ENCODE measurements at regions not wholly inside any gene's neighbourhood (a gene's known extent, or its start where the extent isn't known, plus 50 kb on each side); places are given as distances from the start of the nearest gene placed in this dataset.
"Not testable (repeated sequence)": the region's sequence is repeated elsewhere in the genome, so short reads cannot be mapped to it uniquely, and the experiment has no call there.

GRCh38 chr2:13604951-13605661, 888.4 kb downstream of the TRIB2 start:
- no peak for DNase-seq (ENCODE audit: low spot score)

- no peak for DNase-seq (ENCODE audit: low spot score)
Observed at GRCh38 chr2:13607139-13607538, 890.4 kb downstream of the TRIB2 start.

GRCh38 chr2:13611939-13612338, 895.2 kb downstream of the TRIB2 start:
- DNase-seq (ENCODE audit: low spot score): no peak

DNA sequence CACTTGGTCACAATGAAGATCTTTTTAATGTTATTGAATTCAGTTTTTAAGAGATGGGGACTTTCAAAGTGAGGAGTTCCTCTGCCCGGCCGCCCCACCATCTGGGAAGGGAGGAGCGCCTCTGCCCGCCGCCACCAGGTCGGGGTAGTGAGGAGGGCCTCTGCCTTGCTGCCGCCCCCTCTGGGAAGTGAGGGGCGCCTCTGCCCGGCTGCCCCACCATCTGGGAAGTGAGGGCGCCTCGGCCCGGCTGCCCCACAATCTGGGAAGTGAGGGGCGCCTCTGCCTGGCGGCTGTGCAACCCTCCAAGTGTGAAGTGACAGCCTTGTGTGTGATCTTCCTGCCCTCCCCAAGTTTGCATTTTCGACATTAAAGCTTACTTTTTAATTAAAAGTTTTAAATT, 899.3 kb downstream of the TRIB2 start:
- no peak for DNase-seq (ENCODE audit: low spot score)

- no peak for DNase-seq (ENCODE audit: low spot score)
Observed at GRCh38 chr2:13616616-13617015, 899.9 kb downstream of the TRIB2 start.

GRCh38 chr2:13628122-13628521, 911.4 kb downstream of the TRIB2 start:
- DNase-seq (ENCODE audit: low spot score): no peak

- no peak for DNase-seq (ENCODE audit: low spot score)
Observed at GRCh38 chr2:13638181-13638580, 921.4 kb downstream of the TRIB2 start.

DNA sequence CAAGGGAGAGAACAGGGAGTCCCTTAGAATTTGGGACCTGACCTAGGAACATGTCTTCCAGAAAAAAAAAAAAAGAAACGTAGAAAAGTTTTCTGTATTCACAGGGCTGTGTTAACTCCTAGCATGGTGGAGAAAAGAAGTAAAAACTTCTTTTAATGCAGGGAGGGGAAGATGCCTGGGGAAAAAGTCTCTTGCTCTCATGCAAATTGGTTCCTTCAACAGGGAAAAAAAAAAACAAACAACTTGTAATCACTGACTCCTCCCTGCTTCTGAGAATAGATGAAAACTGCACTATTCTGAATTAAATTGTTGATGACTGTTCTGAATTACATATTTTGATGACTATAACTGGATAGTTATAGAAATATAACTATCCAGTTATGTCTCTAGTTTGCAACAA, 933.2 kb downstream of the TRIB2 start:
- DNase-seq (ENCODE audit: low spot score): no peak

- no peak for DNase-seq (ENCODE audit: low spot score)
Observed at GRCh38 chr2:13650586-13651180, 933.9 kb downstream of the TRIB2 start.

GRCh38 chr2:13651684-13652131, 935.0 kb downstream of the TRIB2 start:
- no peak for DNase-seq (ENCODE audit: low spot score)

DNA sequence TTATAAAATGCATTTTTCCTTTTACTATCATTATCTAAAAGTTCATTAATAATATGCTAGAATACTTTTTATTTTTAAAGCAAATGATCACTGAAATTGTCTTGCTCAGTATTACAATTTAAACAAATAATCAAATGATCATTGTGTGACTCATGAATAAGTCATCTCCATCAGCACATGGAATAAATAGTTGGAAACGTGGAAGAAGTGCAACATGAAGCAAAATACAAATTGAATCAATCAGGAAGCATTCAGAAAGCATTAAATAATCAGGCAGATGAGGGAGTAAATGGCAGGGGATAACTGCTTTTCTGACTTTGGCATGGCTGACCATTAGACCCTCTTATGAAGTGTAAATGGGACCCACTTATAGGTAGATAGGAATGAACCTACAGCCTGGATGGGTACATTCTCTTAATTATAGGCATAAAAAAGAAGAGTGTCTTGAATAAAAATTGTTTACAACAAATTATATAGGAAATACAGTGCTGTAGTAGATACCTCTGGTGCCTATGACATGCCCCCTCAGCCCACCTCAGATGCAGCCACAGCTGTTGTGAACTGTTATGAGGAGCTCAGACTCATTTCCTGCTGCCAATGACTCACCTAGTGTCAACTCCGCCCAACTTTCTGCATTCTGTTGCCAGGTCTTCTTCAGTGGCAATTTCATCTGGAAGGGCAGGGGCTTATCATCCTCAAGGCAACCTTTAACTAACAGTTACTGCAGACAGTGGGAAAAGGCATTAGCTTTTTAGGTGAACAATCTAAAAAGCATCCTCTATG, 936.0 kb downstream of the TRIB2 start:
- no peak for DNase-seq (ENCODE audit: low spot score)

DNA sequence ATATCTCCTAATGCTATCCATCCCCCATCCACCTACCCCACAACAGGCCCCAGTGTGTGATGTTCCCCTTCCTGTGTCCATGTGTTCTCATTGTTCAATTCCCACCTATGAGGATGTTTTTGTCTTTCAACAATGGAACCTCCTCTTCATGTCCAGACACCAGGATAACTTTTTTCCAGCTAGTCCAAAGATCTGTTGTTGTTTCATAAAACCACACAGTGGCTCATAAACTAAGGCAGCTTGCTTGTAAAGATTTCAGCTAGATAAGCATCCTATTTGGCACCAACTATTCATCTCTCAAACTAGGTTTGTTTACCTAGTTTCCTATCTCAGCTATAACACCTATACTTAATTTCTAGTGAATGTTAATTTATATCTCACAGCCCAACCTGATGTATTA, 937.7 kb downstream of the TRIB2 start:
- DNase-seq (ENCODE audit: low spot score): no peak

DNA sequence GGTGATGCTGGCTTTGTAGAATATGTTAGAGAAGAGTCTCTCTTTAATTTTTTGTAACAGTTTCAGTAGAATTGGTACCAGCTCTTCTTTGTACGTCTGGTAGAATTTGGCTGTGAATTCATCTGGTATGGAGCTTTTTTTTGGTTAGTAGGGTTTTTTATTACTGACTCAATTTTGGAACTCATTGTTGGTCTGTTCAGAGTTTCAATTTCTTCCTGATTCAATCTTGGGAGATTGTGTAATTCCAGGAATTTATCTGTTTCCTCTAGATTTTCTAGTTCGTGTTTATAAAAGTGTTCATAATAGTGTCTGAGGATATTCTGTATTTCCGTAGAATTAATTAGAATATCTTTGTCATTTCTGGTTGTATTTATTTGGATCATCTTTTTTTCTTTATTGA, 943.5 kb downstream of the TRIB2 start:
- no peak for DNase-seq (ENCODE audit: low spot score)

DNA sequence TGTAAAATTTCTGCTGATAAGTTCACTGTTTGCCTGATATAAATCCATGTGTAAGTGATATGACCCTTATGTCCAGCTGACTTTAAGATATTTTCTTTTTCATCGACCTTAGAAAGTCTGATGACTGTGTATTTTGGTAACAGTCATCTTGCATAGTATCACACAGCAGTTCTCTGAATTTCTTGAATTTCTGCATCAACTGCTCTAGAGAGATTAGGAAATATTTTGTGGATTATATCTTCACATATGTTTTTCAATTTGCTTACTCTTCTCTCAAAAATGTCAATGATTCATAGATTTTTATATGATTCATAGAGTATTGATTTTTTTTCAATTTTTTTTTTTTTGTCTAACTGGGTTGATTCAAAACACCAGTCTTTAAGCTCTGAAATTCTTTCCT, 945.3 kb downstream of the TRIB2 start:
- DNase-seq (ENCODE audit: low spot score): no peak

- no peak for DNase-seq (ENCODE audit: low spot score)
Observed at GRCh38 chr2:13666582-13667414, 950.1 kb downstream of the TRIB2 start.

DNA sequence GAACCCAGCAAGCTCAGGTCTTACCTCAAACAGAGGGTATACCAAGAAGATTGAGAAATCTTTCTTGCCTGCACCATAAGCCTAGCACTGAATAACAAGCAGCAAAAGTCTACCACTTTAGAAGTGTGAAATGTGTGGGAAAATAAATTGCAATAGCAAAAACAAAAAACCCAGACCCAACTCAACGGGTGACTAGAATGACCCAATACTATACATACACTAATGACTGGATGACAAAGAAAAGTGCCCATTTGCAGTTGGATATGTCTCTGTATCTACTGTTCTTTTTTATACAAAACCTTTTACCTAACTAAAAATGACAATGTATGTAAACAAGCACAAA, 950.6 kb downstream of the TRIB2 start:
- DNase-seq (ENCODE audit: low spot score): no peak

DNA sequence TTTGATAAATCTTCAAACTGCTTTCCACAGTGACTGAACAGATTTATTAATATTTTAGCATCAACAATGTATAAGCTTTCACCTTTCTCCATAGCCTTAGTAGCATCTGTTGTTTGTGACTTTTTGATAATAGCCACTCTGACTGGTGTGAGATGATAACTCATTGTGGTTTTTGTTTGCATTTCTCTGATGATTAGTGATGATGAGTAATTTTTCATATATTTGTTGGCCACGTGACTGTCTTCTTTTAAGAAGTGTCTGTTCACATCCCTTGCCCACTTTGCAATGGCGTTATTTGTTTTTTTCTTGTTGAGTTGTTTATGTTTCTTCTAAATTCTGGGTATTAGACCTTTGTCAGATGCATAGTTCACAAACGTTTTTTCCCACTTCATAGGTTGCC, 952.9 kb downstream of the TRIB2 start:
- no peak for DNase-seq (ENCODE audit: low spot score)

GRCh38 chr2:13673821-13674220, 957.1 kb downstream of the TRIB2 start:
- not testable (repeated sequence) for DNase-seq (ENCODE audit: low spot score)

DNA sequence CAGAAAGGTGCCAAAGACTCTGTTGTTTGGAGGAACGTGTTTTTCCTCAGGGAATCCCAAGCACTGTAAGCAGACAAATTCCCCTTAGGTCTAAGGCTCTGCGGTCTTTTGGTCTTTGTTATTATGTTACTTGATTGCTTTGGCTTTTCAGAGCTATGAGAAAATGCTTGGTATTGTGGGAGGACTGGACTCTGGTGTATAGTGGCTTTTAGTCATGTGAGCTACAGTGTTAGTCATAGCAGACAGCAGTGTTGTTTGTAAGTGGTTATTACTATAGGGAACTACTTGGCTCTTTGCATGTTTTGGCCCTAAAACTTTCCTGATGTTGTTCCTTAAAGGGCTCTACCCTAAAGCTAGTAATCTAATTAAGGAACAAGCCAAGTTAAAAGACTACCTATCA, 956.2 kb upstream of the LRATD1 start:
- no peak for DNase-seq (ENCODE audit: low spot score)

DNA sequence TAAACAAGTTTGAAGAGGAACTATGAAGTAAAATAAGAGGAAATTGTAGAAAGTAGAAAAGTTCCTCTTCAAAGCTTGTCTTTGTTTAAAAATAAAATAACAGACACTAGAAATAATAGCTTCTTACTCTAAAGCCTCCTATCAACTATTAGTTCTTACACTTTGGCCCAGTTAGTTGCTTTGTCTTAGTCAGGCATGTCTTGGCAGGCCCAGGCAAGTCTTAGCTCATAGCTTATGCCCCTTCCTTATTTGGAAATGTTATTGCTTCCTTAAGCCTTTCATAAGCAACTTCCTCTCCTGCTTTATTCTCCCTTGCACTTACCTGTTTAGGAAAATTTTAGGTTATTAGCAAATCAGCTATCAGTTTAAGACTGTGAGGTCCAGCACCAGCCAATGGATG, 950.6 kb upstream of the LRATD1 start:
- no peak for DNase-seq (ENCODE audit: low spot score)

DNA sequence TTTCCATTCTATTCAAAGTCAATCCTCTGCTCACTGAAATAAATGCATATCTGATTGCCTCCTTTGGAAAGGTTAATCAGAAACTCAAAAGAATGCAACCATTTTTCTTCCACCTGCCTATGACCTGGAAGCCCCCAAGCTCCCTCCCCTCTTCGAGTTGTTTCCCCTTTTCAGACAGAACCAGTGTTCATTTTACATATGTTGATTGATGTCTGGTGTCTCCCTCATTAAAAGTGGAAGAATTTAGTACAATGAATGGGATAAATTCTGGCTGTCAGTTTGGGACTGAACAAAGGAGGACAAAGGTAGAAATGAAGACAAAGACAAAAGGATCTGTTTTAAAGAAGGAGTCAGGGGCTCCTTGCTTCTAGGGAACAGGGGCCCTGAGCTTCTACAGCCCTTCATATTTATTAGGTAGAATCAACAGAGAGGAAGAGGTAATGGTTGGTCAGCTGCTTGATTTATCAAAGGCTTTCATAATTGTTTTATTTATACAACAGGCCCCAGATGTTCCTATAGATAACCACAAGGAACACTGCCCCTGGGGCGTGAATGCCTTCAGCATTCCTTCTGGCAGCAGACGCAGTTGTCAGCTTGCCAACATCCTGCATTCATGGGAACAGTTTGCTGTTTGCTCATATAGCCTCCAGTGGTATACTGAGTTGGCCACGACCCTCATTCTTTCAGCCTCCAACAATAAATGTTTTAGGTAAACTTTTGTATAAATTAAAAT, 949.8 kb upstream of the LRATD1 start:
- DNase-seq (ENCODE audit: low spot score): no peak

- DNase-seq (ENCODE audit: low spot score): no peak
Observed at GRCh38 chr2:13686262-13686661, 946.3 kb upstream of the LRATD1 start.

Measured in GM03348 (cell line).